CMK (cell line): ENCODE measurements at regions not wholly inside any gene's neighbourhood (a gene's known extent, or its start where the extent isn't known, plus 50 kb on each side); places are given as distances from the start of the nearest gene placed in this dataset.

Source experiments
- DNase-seq: peaks from one replicate; pipeline ENCODE4 v3.0.0-alpha.2; 2010; ENCODE audit warnings: low read depth

DNA sequence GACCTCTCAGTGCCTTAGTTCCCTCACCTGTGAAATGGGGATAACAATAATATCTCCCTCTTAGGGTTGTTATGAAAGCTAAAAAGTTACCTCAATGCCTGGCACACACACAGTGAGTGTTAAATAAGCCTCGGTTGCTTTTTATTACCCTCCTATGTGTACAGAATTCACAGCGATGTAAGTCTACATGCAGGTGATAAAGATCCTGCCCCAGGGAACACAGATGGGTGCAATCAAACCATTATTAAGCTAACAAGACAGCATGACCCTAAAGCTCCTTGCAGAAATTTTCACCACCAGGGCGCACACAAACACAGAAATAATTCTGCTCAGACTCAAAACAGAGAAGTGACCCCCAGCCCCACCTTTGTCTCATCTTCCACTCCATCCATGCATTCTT lies 261.9 kb downstream of the SNX10 start:
- DNase-seq, result no peak

DNA sequence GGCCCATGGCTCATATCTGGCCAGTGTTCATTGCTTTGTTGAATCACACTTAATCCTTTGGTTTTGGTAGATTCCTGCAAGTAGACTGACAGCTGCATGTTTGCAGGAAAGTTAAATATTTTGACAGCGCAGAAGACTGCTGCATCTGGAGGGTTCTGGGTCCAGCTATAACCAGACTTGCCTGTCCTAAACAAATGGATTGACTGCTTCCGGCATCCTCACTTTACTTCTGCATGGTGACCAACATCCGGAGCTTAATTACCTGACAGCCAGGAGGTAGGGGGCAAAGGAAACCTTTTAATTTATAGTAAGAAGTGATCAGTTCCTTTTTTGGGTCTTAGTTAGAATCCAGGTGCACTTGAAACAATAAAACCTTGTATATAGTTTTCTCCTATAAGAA lies 263.3 kb downstream of the SNX10 start:
- no peak for DNase-seq

DNA sequence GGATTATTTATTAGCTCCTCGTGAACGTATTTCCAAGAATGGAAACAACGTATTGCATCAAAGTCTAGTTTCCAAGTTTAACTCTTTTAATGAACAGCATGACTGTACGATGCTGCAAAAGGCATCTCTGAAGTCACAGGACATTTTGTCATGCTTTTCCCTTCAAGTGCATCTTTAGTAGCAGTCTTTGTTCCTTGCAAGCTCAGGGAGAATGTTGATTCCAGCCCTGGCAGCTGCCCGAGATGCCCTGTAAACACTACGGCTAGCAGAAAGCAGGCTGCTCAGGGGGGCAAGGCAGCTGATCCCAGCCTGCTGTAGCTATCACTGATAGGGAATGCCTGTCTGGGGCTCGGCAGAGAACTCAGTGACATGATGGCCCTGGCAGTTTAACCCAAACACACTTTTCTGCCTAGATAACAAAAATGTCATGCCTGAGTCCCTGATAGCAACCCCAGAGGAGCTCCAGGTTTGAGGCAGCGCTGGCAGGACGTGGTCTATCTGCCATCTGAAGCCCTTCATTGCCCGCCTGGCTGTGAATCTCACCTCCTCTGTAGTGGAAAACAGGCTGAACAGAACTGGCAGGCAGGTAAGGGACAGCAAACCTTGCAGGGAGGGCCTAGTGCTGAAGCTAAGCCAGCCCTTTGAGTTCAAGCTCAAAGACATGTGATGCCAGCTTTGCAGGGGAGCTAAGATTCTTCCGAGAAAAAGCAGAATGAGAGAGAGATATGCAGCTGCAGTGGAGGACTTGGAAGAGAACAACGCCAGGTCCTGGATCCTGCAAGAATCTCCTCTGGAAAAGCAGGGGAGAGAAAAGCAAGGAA lies 264.6 kb downstream of the SNX10 start:
- DNase-seq, result no peak

DNA sequence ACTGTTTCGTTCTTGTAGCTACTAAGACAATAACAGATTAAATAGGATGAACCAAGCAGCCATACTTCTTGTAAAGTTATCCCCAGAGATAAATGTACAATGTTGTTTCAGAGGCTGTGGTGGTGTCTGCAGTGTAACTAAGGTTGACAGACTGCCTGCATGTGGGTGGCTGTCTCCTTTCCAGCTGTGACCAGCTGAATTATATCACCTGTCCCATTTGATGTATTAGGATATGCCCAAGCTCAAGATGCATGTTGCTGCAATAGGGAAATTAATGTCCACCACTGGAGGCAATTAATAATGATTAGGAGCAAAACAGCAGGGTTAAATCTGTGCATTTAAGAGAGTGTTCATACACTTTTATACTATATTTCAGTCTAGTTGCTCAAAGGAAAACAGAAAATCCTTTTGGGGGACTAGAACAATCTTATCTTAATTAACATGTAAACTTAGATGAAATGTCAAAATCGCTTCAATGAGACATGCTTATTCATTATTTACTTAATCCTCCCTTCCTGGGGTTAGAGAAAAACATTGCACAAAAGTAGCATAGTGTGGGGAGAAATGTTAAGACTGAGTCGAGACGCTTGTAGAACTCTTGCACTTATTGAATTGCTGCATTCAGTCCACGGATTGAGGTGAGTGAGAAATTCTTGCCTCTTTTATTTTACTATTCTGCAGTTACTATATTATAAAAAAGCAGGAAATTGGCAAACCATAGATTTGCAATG lies 269.0 kb downstream of the SNX10 start:
- no peak for DNase-seq

GRCh38 chr7:26562841-26563240 lies 271.2 kb downstream of the SNX10 start:
- no peak for DNase-seq

- no peak for DNase-seq
Measured at GRCh38 chr7:26563406-26563805, 271.7 kb downstream of the SNX10 start.

DNA sequence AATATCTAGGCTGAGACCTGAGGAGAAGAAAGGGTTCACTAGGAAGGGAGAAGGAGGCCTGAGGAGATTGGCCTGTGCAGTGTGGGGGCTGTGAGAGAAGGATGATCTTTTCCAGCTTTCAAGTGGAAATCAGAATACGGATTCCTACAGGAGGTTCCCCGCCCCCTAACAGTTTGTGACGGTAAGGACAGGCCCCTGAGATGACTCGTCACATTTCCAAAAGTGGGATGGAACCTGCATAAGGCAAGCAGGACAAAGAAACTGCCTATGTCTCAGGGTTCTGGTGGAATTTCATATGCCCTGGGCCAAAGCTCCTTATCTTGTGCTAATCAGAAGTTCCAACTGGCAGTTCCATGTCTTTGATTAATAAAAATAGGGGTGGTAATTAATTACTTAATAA lies 275.6 kb downstream of the SNX10 start:
- no peak for DNase-seq

GRCh38 chr7:26574476-26574875 lies 282.8 kb downstream of the SNX10 start:
- DNase-seq, result no peak

- DNase-seq, result no peak
Measured at GRCh38 chr7:26580064-26580591, 284.3 kb downstream of the SKAP2 start.

GRCh38 chr7:26580711-26581110 lies 283.7 kb downstream of the SKAP2 start:
- DNase-seq, result no peak

DNA sequence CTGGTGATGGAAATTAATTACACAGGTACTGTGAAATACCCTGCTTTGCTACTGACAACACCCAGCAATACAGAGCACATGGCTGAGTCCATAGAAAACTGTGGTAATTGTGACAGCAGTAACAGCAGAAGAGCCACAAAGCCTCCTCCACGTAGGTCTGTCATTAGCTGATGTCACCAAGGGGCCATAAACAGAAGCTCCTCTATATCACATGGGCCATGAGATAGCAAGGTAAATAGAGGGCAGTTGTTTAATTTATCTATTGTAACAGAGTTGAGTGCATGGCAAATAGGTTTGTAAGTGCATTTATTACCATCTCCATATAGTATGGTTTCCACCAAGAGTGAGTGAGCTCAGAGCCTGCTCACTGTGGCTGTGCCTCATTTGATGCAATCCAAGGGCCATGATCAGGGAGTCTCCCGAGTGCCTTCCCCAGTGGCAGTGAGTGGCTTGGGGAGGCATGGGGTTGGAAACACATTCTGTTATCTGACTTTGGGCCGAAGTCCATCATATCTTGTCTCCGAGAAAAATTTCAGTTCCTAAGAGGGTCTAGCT lies 281.2 kb downstream of the SKAP2 start:
- no peak for DNase-seq

GRCh38 chr7:26584326-26584725 lies 280.1 kb downstream of the SKAP2 start:
- DNase-seq, result no peak

GRCh38 chr7:26584987-26585665 lies 279.3 kb downstream of the SKAP2 start:
- DNase-seq, result no peak

GRCh38 chr7:26587536-26587935 lies 276.9 kb downstream of the SKAP2 start:
- DNase-seq, result no peak

GRCh38 chr7:26588511-26588910 lies 275.9 kb downstream of the SKAP2 start:
- DNase-seq, result no peak

DNA sequence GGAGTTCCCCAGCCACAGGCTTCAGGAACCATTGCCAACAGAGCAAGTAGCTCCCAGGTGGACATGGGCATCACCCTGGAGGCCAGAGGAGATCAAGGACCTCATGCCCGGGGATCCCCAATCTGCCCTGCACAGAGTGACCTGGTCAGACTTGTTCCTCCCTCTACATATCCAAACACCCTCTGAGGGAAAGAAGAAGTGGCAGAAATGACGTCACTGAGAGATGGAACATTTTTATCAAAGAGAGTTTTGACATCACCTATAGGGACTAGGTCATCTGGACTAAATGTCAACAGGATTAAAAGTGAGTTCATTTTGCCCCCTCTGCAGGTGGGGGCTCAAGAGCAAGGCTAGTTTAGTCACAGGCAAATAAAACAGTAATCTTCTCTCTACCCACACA lies 273.7 kb downstream of the SKAP2 start:
- no peak for DNase-seq

GRCh38 chr7:26592011-26592410 lies 272.4 kb downstream of the SKAP2 start:
- no peak for DNase-seq

DNA sequence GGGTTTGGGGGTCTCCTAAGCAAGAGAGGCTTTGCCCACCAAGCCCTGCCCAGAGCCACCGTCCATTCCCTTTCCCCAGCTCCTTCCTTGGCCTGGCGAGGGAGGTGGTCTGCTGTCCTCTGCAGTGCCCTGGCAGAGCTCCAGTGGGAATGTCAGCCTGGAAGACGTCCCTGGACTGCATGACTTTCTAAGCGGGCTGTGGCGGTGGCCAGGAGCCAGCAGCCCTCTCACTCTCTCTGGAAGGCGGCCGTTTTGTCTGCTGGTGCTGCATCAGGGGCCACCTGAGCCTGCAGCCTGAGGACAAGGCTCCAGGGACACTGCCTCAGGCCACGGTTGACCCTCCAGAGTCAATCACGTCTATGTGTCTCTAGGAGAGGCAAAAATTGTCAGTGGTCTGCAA lies 271.0 kb downstream of the SKAP2 start:
- DNase-seq, result no peak

GRCh38 chr7:26593896-26594295 lies 270.5 kb downstream of the SKAP2 start:
- DNase-seq, result no peak

GRCh38 chr7:26594553-26594952 lies 269.8 kb downstream of the SKAP2 start:
- DNase-seq, result no peak

GRCh38 chr7:26598867-26599266 lies 265.5 kb downstream of the SKAP2 start:
- DNase-seq, result no peak

GRCh38 chr7:26599982-26600381 lies 264.4 kb downstream of the SKAP2 start:
- no peak for DNase-seq
